SK-N-SH treated with all-trans-retinoic acid at 6 μM for 48 hours (cell line): ENCODE measurements at regions not wholly inside any gene's neighbourhood (a gene's known extent, or its start where the extent isn't known, plus 50 kb on each side); places are given as distances from the start of the nearest gene placed in this dataset.

Experiments
- ATAC-seq: fragments of 200-7000 bp; cut with Tn5 transposase; 3 replicates; pipeline ENCODE4 v1.9.1; 2020; ENCODE audit warnings: mild to moderate bottlenecking, moderate library complexity
- ARNTL ChIP-seq: fragments of 450-650 bp; formaldehyde crosslinking; IDR thresholded peaks from 2 replicates; pipeline ENCODE4 v1.5.0; 2020; ENCODE audit warnings: low read depth, mild to moderate bottlenecking, moderate library complexity, borderline replicate concordance
- CSDC2 ChIP-seq: fragments of 250-450 bp; sonication (Bioruptor Pico); IDR thresholded peaks from 2 replicates; pipeline ENCODE4 v1.5.0; 2020; ENCODE audit warnings: mild to moderate bottlenecking, moderate library complexity
- CSRNP3 ChIP-seq: fragments of 250-450 bp; sonication (Bioruptor Pico); IDR thresholded peaks from 2 replicates; pipeline ENCODE4 v1.5.1; 2021; ENCODE audit warnings: mild to moderate bottlenecking, moderate library complexity
- ESRRG ChIP-seq: fragments of 250-450 bp; sonication (Bioruptor Pico); IDR thresholded peaks from 2 replicates; pipeline ENCODE4 v1.6.1; 2021; ENCODE audit warnings: mild to moderate bottlenecking
- GLIS3 ChIP-seq: fragments of 250-450 bp; sonication (Bioruptor Pico); IDR thresholded peaks from 2 replicates; pipeline ENCODE4 v1.5.0; 2020; ENCODE audit warnings: mild to moderate bottlenecking, moderate library complexity
- OSR1 ChIP-seq: fragments of 250-450 bp; sonication (Bioruptor Pico); IDR thresholded peaks from 2 replicates; pipeline ENCODE4 v1.8.0; 2022; ENCODE audit warnings: moderate library complexity, mild to moderate bottlenecking, inconsistent platforms
- PPARA ChIP-seq: fragments of 250-450 bp; sonication (Bioruptor Pico); IDR thresholded peaks from 2 replicates; pipeline ENCODE4 v1.5.0; 2020; ENCODE audit warnings: mild to moderate bottlenecking, borderline replicate concordance
- RARB ChIP-seq: fragments of 250-450 bp; sonication (Bioruptor Pico); IDR thresholded peaks from 2 replicates; pipeline ENCODE4 v1.8.0; 2021; ENCODE audit warnings: mild to moderate bottlenecking, moderate library complexity
- SNAI2 ChIP-seq: fragments of 250-450 bp; sonication (Bioruptor Pico); IDR thresholded peaks from 2 replicates; pipeline ENCODE4 v1.5.0; 2020; ENCODE audit warnings: mild to moderate bottlenecking, moderate library complexity
- TCF4 ChIP-seq: fragments of 250-450 bp; sonication (Bioruptor Pico); IDR thresholded peaks from 2 replicates; pipeline ENCODE4 v1.8.0; 2021; ENCODE audit warnings: mild to moderate bottlenecking, moderate library complexity, borderline replicate concordance
- TOX ChIP-seq: fragments of 250-450 bp; sonication (Bioruptor Pico); IDR thresholded peaks from 2 replicates; pipeline ENCODE4 v1.8.0; 2021; ENCODE audit warnings: mild to moderate bottlenecking, moderate library complexity, borderline replicate concordance
- ZC3H10 ChIP-seq: fragments of 250-450 bp; sonication (Bioruptor Pico); IDR thresholded peaks from 2 replicates; pipeline ENCODE4 v1.5.1; 2021; ENCODE audit warnings: mild to moderate bottlenecking, moderate library complexity
- ZFP3 ChIP-seq: fragments of 250-450 bp; sonication (Bioruptor Pico); IDR thresholded peaks from 2 replicates; pipeline ENCODE4 v1.5.0; 2020; ENCODE audit warnings: mild to moderate bottlenecking, moderate library complexity
- ZFP30 ChIP-seq: fragments of 450-650 bp; formaldehyde crosslinking; IDR thresholded peaks from 2 replicates; pipeline ENCODE4 v1.5.0; 2022; ENCODE audit warnings: mild to moderate bottlenecking, moderate library complexity
- ZNF565 ChIP-seq: fragments of 450-650 bp; formaldehyde crosslinking; conservative IDR thresholded peaks from 2 replicates; pipeline ENCODE4 v1.5.0; 2020; ENCODE audit warnings: low read depth, mild to moderate bottlenecking, moderate library complexity
- ZNF70 ChIP-seq: fragments of 450-650 bp; formaldehyde crosslinking; IDR thresholded peaks from 2 replicates; pipeline ENCODE4 v1.5.0; 2020; ENCODE audit warnings: mild to moderate bottlenecking, moderate library complexity
- ZNF8 ChIP-seq: fragments of 450-650 bp; formaldehyde crosslinking; IDR thresholded peaks from 2 replicates; pipeline ENCODE4 v1.5.0; 2020; ENCODE audit warnings: mild to moderate bottlenecking, moderate library complexity
- TF ChIP-seq, protein P1 (sequence below): fragments of 250-450 bp; sonication (Bioruptor Pico); IDR thresholded peaks from 2 replicates; pipeline ENCODE4 v1.8.0; 2020; ENCODE audit warnings: mild to moderate bottlenecking, moderate library complexity, borderline replicate concordance
- TF ChIP-seq, protein P2 (sequence below): fragments of 250-450 bp; sonication (Bioruptor Pico); IDR thresholded peaks from 2 replicates; pipeline ENCODE4 v1.5.0; 2020; ENCODE audit warnings: mild to moderate bottlenecking, moderate library complexity
- TF ChIP-seq, protein P3 (sequence below): fragments of 250-450 bp; sonication (Bioruptor Pico); IDR thresholded peaks from 2 replicates; pipeline ENCODE4 v1.5.1; 2020; ENCODE audit warnings: low read depth, mild to moderate bottlenecking, moderate library complexity
- TF ChIP-seq, protein P4 (sequence below): fragments of 250-450 bp; sonication (Bioruptor Pico); IDR thresholded peaks from 2 replicates; pipeline ENCODE4 v1.8.0; 2021; ENCODE audit warnings: low read depth, mild to moderate bottlenecking, moderate library complexity, borderline replicate concordance

GRCh38 chr6:169981969-169982368 lies 230.5 kb downstream of the ERMARD start:
- ATAC-seq = no peak
- TF ChIP-seq, protein P1, sequence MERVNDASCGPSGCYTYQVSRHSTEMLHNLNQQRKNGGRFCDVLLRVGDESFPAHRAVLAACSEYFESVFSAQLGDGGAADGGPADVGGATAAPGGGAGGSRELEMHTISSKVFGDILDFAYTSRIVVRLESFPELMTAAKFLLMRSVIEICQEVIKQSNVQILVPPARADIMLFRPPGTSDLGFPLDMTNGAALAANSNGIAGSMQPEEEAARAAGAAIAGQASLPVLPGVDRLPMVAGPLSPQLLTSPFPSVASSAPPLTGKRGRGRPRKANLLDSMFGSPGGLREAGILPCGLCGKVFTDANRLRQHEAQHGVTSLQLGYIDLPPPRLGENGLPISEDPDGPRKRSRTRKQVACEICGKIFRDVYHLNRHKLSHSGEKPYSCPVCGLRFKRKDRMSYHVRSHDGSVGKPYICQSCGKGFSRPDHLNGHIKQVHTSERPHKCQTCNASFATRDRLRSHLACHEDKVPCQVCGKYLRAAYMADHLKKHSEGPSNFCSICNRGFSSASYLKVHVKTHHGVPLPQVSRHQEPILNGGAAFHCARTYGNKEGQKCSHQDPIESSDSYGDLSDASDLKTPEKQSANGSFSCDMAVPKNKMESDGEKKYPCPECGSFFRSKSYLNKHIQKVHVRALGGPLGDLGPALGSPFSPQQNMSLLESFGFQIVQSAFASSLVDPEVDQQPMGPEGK = no peak
- no peak for TF ChIP-seq RARB (CRISPR knock-in tag)
- TF ChIP-seq ZC3H10 (CRISPR knock-in tag) = no peak
- TF ChIP-seq ESRRG (CRISPR knock-in tag) = no peak
- TF ChIP-seq, protein P2, sequence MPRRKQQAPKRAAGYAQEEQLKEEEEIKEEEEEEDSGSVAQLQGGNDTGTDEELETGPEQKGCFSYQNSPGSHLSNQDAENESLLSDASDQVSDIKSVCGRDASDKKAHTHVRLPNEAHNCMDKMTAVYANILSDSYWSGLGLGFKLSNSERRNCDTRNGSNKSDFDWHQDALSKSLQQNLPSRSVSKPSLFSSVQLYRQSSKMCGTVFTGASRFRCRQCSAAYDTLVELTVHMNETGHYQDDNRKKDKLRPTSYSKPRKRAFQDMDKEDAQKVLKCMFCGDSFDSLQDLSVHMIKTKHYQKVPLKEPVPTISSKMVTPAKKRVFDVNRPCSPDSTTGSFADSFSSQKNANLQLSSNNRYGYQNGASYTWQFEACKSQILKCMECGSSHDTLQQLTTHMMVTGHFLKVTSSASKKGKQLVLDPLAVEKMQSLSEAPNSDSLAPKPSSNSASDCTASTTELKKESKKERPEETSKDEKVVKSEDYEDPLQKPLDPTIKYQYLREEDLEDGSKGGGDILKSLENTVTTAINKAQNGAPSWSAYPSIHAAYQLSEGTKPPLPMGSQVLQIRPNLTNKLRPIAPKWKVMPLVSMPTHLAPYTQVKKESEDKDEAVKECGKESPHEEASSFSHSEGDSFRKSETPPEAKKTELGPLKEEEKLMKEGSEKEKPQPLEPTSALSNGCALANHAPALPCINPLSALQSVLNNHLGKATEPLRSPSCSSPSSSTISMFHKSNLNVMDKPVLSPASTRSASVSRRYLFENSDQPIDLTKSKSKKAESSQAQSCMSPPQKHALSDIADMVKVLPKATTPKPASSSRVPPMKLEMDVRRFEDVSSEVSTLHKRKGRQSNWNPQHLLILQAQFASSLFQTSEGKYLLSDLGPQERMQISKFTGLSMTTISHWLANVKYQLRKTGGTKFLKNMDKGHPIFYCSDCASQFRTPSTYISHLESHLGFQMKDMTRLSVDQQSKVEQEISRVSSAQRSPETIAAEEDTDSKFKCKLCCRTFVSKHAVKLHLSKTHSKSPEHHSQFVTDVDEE (CRISPR knock-in tag) = no peak
- TF ChIP-seq TCF4 (CRISPR knock-in tag) = no peak
- TF ChIP-seq ZFP3 = no peak
- no peak for TF ChIP-seq ZNF8 (CRISPR knock-in tag)
- no peak for TF ChIP-seq OSR1 (CRISPR knock-in tag)
- TF ChIP-seq ZNF565 (CRISPR knock-in tag) = no peak

DNA sequence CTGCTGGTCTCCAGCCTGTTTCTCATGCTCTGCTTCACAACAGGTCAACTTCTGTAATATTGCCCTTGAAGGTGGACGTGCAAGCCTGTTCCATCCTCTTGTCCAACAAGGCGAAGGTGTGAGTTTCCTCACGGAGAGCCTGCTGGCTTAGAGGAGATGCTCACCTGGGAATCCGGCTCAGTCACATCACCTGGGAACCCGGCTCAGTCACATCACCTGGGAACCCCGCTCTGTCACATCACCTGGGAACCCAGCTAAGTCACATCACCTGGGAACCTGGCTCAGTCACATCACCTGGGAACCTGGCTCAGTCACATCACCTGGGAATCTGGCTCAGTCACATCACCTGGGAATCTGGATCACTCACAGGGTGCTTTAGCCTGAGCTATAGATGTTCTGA lies 230.1 kb downstream of the ERMARD start:
- no peak for ATAC-seq
- no peak for TF ChIP-seq ZFP30
- TF ChIP-seq OSR1 (CRISPR knock-in tag) = no peak
- TF ChIP-seq CSRNP3 (CRISPR knock-in tag) = no peak

DNA sequence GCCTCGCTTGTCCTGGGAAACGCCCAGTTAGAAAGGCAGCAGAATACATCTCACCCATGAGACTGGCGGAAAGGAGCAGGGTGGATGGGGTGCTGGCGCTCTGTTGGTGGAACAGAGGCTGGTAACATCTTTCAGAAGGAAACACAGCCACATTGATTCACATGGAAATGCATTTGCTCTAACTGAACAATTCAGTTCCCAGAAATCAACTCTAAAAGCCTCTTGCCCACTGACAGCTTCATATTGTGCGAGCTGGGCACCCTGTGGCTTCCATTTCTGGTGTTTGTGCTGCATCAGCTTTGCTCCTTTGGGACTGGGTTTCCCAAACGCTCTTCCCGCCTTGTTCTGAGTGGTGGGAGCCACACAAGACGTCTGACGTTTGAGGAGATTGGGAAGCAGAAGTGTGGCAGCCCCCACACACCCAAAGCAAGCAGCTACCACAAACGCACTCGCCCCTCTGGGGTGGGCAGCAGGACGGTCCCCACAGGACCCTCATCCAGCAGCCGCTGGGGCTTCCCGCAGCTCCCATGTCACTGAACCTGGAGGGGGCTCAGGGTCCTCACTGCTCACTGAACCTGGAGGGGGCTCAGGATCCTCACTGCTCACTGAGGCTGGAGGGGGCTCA lies 229.5 kb downstream of the ERMARD start:
- ATAC-seq = no peak
- TF ChIP-seq ARNTL (CRISPR knock-in tag) (no peak), CSRNP3 (CRISPR knock-in tag) (no peak), ZNF565 (CRISPR knock-in tag) (no peak), OSR1 (CRISPR knock-in tag) (no peak), ZNF8 (CRISPR knock-in tag) (no peak), SNAI2 (CRISPR knock-in tag) (no peak), RARB (CRISPR knock-in tag) (no peak), PPARA (no peak), TOX (CRISPR knock-in tag) (no peak), ZFP30 (no peak), CSDC2 (CRISPR knock-in tag) (no peak), ZFP3 (no peak), ZC3H10 (CRISPR knock-in tag) (no peak), GLIS3 (no peak), ZNF70 (CRISPR knock-in tag) (no peak)
- TF ChIP-seq, protein P3, sequence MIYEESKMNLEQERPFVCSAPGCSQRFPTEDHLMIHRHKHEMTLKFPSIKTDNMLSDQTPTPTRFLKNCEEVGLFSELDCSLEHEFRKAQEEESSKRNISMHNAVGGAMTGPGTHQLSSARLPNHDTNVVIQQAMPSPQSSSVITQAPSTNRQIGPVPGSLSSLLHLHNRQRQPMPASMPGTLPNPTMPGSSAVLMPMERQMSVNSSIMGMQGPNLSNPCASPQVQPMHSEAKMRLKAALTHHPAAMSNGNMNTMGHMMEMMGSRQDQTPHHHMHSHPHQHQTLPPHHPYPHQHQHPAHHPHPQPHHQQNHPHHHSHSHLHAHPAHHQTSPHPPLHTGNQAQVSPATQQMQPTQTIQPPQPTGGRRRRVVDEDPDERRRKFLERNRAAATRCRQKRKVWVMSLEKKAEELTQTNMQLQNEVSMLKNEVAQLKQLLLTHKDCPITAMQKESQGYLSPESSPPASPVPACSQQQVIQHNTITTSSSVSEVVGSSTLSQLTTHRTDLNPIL (CRISPR knock-in tag) = no peak
- TF ChIP-seq, protein P4, sequence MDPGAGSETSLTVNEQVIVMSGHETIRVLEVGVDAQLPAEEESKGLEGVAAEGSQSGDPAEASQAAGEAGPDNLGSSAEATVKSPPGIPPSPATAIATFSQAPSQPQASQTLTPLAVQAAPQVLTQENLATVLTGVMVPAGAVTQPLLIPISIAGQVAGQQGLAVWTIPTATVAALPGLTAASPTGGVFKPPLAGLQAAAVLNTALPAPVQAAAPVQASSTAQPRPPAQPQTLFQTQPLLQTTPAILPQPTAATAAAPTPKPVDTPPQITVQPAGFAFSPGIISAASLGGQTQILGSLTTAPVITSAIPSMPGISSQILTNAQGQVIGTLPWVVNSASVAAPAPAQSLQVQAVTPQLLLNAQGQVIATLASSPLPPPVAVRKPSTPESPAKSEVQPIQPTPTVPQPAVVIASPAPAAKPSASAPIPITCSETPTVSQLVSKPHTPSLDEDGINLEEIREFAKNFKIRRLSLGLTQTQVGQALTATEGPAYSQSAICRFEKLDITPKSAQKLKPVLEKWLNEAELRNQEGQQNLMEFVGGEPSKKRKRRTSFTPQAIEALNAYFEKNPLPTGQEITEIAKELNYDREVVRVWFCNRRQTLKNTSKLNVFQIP (CRISPR knock-in tag) = no peak
- TF ChIP-seq, protein P2 (CRISPR knock-in tag) = no peak
- TF ChIP-seq, all 23 proteins: peak for 0
